Fibroblast of lung (primary cell): ENCODE measurements at regions not wholly inside any gene's neighbourhood (a gene's known extent, or its start where the extent isn't known, plus 50 kb on each side); places are given as distances from the start of the nearest gene placed in this dataset.

Experiments used
- DNase-seq, 2 donors: peaks; one replicate each; pipeline versions ENCODE4 v3.0.0 to v3.0.0-alpha.2; 2010; ENCODE audit warnings: low read depth in 2 of 2
- H2AFZ ChIP-seq: 2 replicates; pipeline ENCODE4 v1.5.1; 2012; ENCODE audit warnings: low read length, control low read depth, inconsistent platforms
- H3K27ac ChIP-seq: 2 replicates; pipeline ENCODE4 v1.5.1; 2011; ENCODE audit warnings: low read length, control low read depth; ENCODE audit not compliant: insufficient read depth
- H3K27me3 ChIP-seq: 2 replicates; pipeline ENCODE4 v1.5.1; 2011; ENCODE audit warnings: mild to moderate bottlenecking, low read length; ENCODE audit not compliant: control insufficient read depth, insufficient read depth
- H3K36me3 ChIP-seq: 2 replicates; pipeline ENCODE4 v1.5.1; 2011; ENCODE audit warnings: low read length; ENCODE audit not compliant: control insufficient read depth, insufficient read depth
- H3K4me1 ChIP-seq: 2 replicates; pipeline ENCODE4 v1.5.1; 2011; ENCODE audit warnings: low read length; ENCODE audit not compliant: control insufficient read depth, insufficient read depth; ENCODE audit errors: extremely low read depth
- H3K4me2 ChIP-seq: 2 replicates; pipeline ENCODE4 v1.5.1; 2011; ENCODE audit warnings: low read length, control low read depth; ENCODE audit not compliant: insufficient read depth; ENCODE audit errors: extremely low read depth
- H3K4me3 ChIP-seq, 4 experiments: fragments of 200-600 bp in 1 of 4; sonication (generic) in 1 of 4; replicated peaks in 1 of 4; 2 replicates each; pipeline ENCODE4 v1.5.1; 2011 to 2016; ENCODE audit warnings: low read length in 4 of 4, low read depth in 3 of 4, mild to moderate bottlenecking in 3 of 4, control low read depth in 2 of 4, inconsistent platforms in 1 of 4, mixed read lengths in 1 of 4; ENCODE audit not compliant: insufficient read depth in 1 of 4; ENCODE audit errors: control extremely low read depth in 1 of 4
- H3K79me2 ChIP-seq: 2 replicates; pipeline ENCODE4 v1.5.1; 2012; ENCODE audit warnings: mild to moderate bottlenecking, low read length, inconsistent platforms; ENCODE audit not compliant: control insufficient read depth, insufficient read depth
- H3K9ac ChIP-seq: 2 replicates; pipeline ENCODE4 v1.5.1; 2011; ENCODE audit warnings: mild to moderate bottlenecking, low read length, control low read depth; ENCODE audit not compliant: insufficient read depth
- H3K9me3 ChIP-seq: 2 replicates; pipeline ENCODE4 v1.5.1; 2012; ENCODE audit warnings: low read depth, low read length; ENCODE audit not compliant: control insufficient read depth, insufficient read depth
- H4K20me1 ChIP-seq: 2 replicates; pipeline ENCODE4 v1.5.1; 2011; ENCODE audit warnings: low read length; ENCODE audit not compliant: control insufficient read depth, insufficient read depth; ENCODE audit errors: extremely low read depth
- EZH2 ChIP-seq: IDR thresholded peaks from 2 replicates; pipeline ENCODE4 v1.5.1; 2012; ENCODE audit warnings: low read length, control low read depth, mild to moderate bottlenecking; ENCODE audit errors: missing control alignments
- TF ChIP-seq, protein P1 (sequence below), 2 donors: IDR thresholded peaks in 1 of 2; conservative IDR thresholded peaks in 1 of 2; 1 replicate in 1 of 2; 2 replicates in 1 of 2; pipeline ENCODE4 v1.5.1; 2011 to 2012; ENCODE audit warnings: low read length in 2 of 2, control low read depth in 1 of 2, inconsistent platforms in 1 of 2, low read depth in 1 of 2, mild to moderate bottlenecking in 1 of 2

DNA sequence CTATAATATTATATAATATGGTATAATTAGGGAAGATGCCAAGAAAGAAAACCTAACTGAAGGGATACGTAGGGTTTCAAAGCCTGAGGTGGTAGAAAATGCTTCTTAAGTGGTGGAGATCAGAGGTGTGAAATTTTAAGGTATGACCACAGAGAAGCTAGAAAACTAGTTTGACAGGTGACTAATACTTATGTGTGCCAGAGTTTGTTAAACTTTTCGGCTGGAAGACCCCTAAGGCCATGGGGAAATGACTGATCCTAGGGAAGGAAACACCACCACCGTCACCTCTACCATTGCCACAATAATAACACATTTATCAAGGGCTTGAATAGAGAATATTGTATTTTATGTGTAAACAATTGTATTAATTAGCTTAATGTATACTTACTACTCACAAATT, 261.4 kb upstream of the GBE1 start:
- H4K20me1 ChIP-seq: no peaks in the 10 kb centered on the region
- H3K79me2 ChIP-seq: no peaks in the 10 kb centered on the region
- H3K9ac ChIP-seq: no peak overlapping the region
- DNase-seq: no peak
- H3K4me2 ChIP-seq: no peak overlapping the region
- H3K36me3 ChIP-seq: no peaks in the 10 kb centered on the region
- TF ChIP-seq, protein P1, sequence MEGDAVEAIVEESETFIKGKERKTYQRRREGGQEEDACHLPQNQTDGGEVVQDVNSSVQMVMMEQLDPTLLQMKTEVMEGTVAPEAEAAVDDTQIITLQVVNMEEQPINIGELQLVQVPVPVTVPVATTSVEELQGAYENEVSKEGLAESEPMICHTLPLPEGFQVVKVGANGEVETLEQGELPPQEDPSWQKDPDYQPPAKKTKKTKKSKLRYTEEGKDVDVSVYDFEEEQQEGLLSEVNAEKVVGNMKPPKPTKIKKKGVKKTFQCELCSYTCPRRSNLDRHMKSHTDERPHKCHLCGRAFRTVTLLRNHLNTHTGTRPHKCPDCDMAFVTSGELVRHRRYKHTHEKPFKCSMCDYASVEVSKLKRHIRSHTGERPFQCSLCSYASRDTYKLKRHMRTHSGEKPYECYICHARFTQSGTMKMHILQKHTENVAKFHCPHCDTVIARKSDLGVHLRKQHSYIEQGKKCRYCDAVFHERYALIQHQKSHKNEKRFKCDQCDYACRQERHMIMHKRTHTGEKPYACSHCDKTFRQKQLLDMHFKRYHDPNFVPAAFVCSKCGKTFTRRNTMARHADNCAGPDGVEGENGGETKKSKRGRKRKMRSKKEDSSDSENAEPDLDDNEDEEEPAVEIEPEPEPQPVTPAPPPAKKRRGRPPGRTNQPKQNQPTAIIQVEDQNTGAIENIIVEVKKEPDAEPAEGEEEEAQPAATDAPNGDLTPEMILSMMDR (conservative IDR thresholded peaks at IDR 0.05 in 1 of 2, IDR thresholded peaks at IDR 0.05 in 1 of 2; ENCODE audit: low read depth in 1 of 2, low read length in 2 of 2): no peak
- TF ChIP-seq EZH2: no peak
- no peak overlapping the region for H2AFZ ChIP-seq
- no peak overlapping the region for H3K4me3 ChIP-seq
- H3K9me3 ChIP-seq: no peaks in the 10 kb centered on the region
- H3K27me3 ChIP-seq: no peaks in the 10 kb centered on the region
- H3K27ac ChIP-seq: no peak overlapping the region
- no peaks in the 10 kb centered on the region for H3K4me1 ChIP-seq

DNA sequence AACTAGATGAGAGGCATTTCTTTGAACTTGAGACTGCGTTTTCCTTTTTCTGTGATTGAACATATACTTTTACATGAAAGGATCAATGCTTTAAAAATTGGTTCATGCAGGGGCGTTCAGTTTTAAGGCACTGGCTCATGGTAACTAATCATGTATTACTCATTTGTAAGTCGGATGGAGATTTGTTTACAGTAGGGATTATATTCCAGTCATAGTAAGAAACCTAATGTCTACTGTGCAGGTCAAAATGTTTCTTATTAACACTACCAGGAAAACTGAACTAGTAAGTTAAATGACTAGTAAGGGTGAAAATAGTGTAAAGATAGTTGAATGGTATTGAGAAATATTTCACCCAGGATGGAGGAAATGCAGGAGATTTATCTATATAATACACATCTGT, 258.8 kb upstream of the GBE1 start:
- Histone ChIP-seq H3K36me3 (no peaks in the 10 kb centered on the region), H3K9ac (no peak overlapping the region), H3K27me3 (no peaks in the 10 kb centered on the region), H3K9me3 (no peaks in the 10 kb centered on the region), H3K4me2 (no peak overlapping the region), H3K27ac (no peak overlapping the region), H3K4me3 (no peak overlapping the region), H4K20me1 (no peaks in the 10 kb centered on the region), H2AFZ (no peak overlapping the region), H3K79me2 (no peaks in the 10 kb centered on the region), H3K4me1 (no peaks in the 10 kb centered on the region)
- TF ChIP-seq, protein P1 (conservative IDR thresholded peaks at IDR 0.05 in 1 of 2, IDR thresholded peaks at IDR 0.05 in 1 of 2; ENCODE audit: low read depth in 1 of 2, low read length in 2 of 2): no peak
- no peak for TF ChIP-seq EZH2
- DNase-seq: no peak

DNA sequence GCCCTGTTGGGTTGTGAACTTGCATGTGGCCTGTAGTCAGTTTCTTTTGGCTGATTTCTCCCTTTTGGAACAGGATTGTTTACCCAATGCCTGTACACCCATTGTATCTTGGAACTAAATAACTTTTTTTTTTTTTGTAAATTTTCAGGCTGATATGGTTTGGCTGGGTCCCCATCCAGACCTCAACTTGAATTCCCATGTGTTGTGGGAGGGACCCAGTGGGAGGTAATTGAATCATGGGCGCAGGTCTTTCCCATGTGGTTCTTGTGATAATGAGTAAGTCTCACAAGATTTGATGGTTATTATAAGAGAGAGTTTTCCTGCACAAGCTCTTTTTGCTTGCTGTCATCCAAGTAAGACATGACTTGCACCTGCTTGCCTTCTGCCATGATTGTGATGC, 253.8 kb upstream of the GBE1 start:
- H4K20me1 ChIP-seq: no peaks in the 10 kb centered on the region
- no peak for TF ChIP-seq EZH2
- TF ChIP-seq, protein P1 (conservative IDR thresholded peaks at IDR 0.05 in 1 of 2, IDR thresholded peaks at IDR 0.05 in 1 of 2; ENCODE audit: low read depth in 1 of 2, low read length in 2 of 2): no peak
- H3K4me2 ChIP-seq: no peak overlapping the region
- H3K4me3 ChIP-seq: no peak overlapping the region
- no peaks in the 10 kb centered on the region for H3K4me1 ChIP-seq
- no peak overlapping the region for H3K9ac ChIP-seq
- no peaks in the 10 kb centered on the region for H3K9me3 ChIP-seq
- no peak overlapping the region for H3K27ac ChIP-seq
- no peaks in the 10 kb centered on the region for H3K36me3 ChIP-seq
- no peaks in the 10 kb centered on the region for H3K27me3 ChIP-seq
- peak in 1 of 2 donors; percentile 17 for DNase-seq
- no peaks in the 10 kb centered on the region for H3K79me2 ChIP-seq
- no peak overlapping the region for H2AFZ ChIP-seq
